ENCODE measurements at regions not wholly inside any gene's neighbourhood (a gene's known extent, or its start where the extent isn't known, plus 50 kb on each side); places are given as distances from the start of the nearest gene placed in this dataset.

DNA sequence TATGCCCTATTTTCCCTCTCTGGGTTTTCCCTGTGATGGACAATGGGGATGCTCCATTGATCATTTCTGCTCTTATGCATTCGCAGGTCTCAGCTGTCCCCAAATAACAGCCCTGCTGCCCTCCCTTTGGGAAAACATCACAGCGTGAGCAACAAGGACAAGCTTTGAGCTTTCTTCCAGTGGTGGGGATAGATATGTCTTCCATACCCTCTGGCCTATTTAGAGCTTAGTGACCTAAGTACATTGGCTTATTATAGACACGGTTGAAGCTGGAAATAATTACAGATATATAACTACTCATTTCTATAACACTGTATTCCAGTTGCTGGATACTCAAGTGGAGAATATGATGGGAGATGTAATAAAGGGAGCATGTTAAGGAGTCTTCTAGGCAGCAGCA is 304.3 kb upstream of the MGAT5 start:
- H3K4me2 ChIP-seq (ENCODE audit: low read depth, low read length, poor library complexity, severe bottlenecking): no peak overlapping the region
- TF ChIP-seq, protein P1, sequence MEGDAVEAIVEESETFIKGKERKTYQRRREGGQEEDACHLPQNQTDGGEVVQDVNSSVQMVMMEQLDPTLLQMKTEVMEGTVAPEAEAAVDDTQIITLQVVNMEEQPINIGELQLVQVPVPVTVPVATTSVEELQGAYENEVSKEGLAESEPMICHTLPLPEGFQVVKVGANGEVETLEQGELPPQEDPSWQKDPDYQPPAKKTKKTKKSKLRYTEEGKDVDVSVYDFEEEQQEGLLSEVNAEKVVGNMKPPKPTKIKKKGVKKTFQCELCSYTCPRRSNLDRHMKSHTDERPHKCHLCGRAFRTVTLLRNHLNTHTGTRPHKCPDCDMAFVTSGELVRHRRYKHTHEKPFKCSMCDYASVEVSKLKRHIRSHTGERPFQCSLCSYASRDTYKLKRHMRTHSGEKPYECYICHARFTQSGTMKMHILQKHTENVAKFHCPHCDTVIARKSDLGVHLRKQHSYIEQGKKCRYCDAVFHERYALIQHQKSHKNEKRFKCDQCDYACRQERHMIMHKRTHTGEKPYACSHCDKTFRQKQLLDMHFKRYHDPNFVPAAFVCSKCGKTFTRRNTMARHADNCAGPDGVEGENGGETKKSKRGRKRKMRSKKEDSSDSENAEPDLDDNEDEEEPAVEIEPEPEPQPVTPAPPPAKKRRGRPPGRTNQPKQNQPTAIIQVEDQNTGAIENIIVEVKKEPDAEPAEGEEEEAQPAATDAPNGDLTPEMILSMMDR (conservative IDR thresholded peaks at IDR 0.05; ENCODE audit: low read length): no peak
- no peak for TF ChIP-seq EZH2phosphoT487 (IDR thresholded peaks at IDR 0.05; ENCODE audit: borderline replicate concordance)
- H3K36me3 ChIP-seq (ENCODE audit: insufficient read depth, low read length): no peaks in the 10 kb centered on the region
- H3F3A ChIP-seq (ENCODE audit: low read depth): no peaks in the 10 kb centered on the region
- H3K9me2 ChIP-seq (replicated peaks; ENCODE audit: low read depth, low read length): no peaks in the 10 kb centered on the region
- no peaks in the 10 kb centered on the region for H4K20me1 ChIP-seq (ENCODE audit: insufficient read depth, low read length, poor library complexity, severe bottlenecking)
- no peak overlapping the region for H3K9ac ChIP-seq (ENCODE audit: low read depth, low read length, poor library complexity, severe bottlenecking)
- no peaks in the 10 kb centered on the region for H3K4me1 ChIP-seq (ENCODE audit: insufficient read depth, low read length, poor library complexity, severe bottlenecking)
- no peaks in the 10 kb centered on the region for H3K79me2 ChIP-seq (ENCODE audit: insufficient read depth, low read length)
- H3K9me3 ChIP-seq (ENCODE audit: insufficient read depth, low read depth, low read length): no peaks in the 10 kb centered on the region; the same call in 1 of the 2 replicates
- no peaks in the 10 kb centered on the region for H3K27me3 ChIP-seq (ENCODE audit: insufficient read depth, low read length, poor library complexity, severe bottlenecking)
- no peak overlapping the region for H3K4me3 ChIP-seq (ENCODE audit: low read length, poor library complexity, severe bottlenecking)
- H2AFZ ChIP-seq (ENCODE audit: low read length): no peak overlapping the region

DNA sequence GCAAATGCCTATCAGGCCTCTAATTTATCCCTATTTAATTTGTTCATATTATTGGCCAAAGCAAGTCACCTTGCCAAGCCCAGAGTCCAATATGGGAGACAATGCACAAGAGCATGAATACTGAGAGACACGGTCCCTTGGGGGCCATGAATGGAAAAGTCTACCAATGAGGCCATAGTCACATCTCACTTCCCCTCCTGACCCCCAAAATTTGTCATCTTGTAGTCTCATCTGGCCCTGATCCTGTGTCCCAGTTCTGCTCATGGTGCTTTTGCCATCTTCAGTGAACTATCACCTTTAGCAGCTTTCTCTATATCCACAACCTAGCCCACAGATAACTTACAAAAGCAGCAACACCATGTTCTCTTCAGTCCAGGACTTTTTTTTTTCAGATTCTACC is 302.7 kb upstream of the MGAT5 start:
- TF ChIP-seq, protein P1 (conservative IDR thresholded peaks at IDR 0.05; ENCODE audit: low read length): no peak
- TF ChIP-seq EZH2phosphoT487 (IDR thresholded peaks at IDR 0.05; ENCODE audit: borderline replicate concordance): no peak
- Histone ChIP-seq H3K4me3 (ENCODE audit: low read length, poor library complexity, severe bottlenecking) (no peak overlapping the region), H3K4me2 (ENCODE audit: low read depth, low read length, poor library complexity, severe bottlenecking) (no peak overlapping the region), H4K20me1 (ENCODE audit: insufficient read depth, low read length, poor library complexity, severe bottlenecking) (no peaks in the 10 kb centered on the region), H2AFZ (ENCODE audit: low read length) (no peak overlapping the region), H3K27me3 (ENCODE audit: insufficient read depth, low read length, poor library complexity, severe bottlenecking) (no peaks in the 10 kb centered on the region), H3K79me2 (ENCODE audit: insufficient read depth, low read length) (no peaks in the 10 kb centered on the region), H3K9me3 (ENCODE audit: insufficient read depth, low read depth, low read length) (no peaks in the 10 kb centered on the region; the same call in 1 of the 2 replicates), H3K36me3 (ENCODE audit: insufficient read depth, low read length) (no peaks in the 10 kb centered on the region), H3K4me1 (ENCODE audit: insufficient read depth, low read length, poor library complexity, severe bottlenecking) (no peaks in the 10 kb centered on the region), H3K9ac (ENCODE audit: low read depth, low read length, poor library complexity, severe bottlenecking) (no peak overlapping the region), H3F3A (ENCODE audit: low read depth) (no peaks in the 10 kb centered on the region), H3K9me2 (replicated peaks; ENCODE audit: low read depth, low read length) (no peaks in the 10 kb centered on the region)

DNA sequence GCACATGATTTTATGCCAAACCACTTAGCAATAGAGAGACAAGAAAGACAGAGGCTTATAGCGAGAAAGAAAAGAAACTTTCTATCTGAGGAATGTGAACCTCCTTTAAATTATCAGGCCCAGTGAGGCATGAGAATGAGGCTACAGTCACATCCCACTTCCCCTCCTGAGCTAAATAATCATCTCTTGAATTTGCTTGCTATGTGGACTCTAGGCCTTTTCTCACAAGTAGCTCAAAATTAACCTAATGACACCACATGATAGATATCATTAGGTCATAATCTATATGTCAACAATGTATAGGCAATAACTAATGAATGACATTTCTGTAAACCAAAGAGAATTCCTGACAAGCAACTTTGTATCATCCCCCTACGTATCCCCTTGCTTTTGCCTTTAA is 301.5 kb upstream of the MGAT5 start:
- H3K9ac ChIP-seq (ENCODE audit: low read depth, low read length, poor library complexity, severe bottlenecking): no peak overlapping the region
- H2AFZ ChIP-seq (ENCODE audit: low read length): no peak overlapping the region
- H3K4me2 ChIP-seq (ENCODE audit: low read depth, low read length, poor library complexity, severe bottlenecking): no peak overlapping the region
- H3K9me2 ChIP-seq (replicated peaks; ENCODE audit: low read depth, low read length): no peaks in the 10 kb centered on the region
- no peaks in the 10 kb centered on the region; the same call in 1 of the 2 replicates for H3K9me3 ChIP-seq (ENCODE audit: insufficient read depth, low read depth, low read length)
- H3F3A ChIP-seq (ENCODE audit: low read depth): no peaks in the 10 kb centered on the region
- H4K20me1 ChIP-seq (ENCODE audit: insufficient read depth, low read length, poor library complexity, severe bottlenecking): no peaks in the 10 kb centered on the region
- no peaks in the 10 kb centered on the region for H3K27me3 ChIP-seq (ENCODE audit: insufficient read depth, low read length, poor library complexity, severe bottlenecking)
- no peak overlapping the region for H3K4me3 ChIP-seq (ENCODE audit: low read length, poor library complexity, severe bottlenecking)
- no peaks in the 10 kb centered on the region for H3K79me2 ChIP-seq (ENCODE audit: insufficient read depth, low read length)
- no peaks in the 10 kb centered on the region for H3K36me3 ChIP-seq (ENCODE audit: insufficient read depth, low read length)
- no peaks in the 10 kb centered on the region for H3K4me1 ChIP-seq (ENCODE audit: insufficient read depth, low read length, poor library complexity, severe bottlenecking)
- TF ChIP-seq, protein P1 (conservative IDR thresholded peaks at IDR 0.05; ENCODE audit: low read length): no peak
- no peak for TF ChIP-seq EZH2phosphoT487 (IDR thresholded peaks at IDR 0.05; ENCODE audit: borderline replicate concordance)

All from Loucy (cell line).